HFF-Myc (cell line): ENCODE measurements at regions not wholly inside any gene's neighbourhood (a gene's known extent, or its start where the extent isn't known, plus 50 kb on each side); places are given as distances from the start of the nearest gene placed in this dataset.

Experiments
- DNase-seq: peaks from one replicate; pipeline ENCODE4 v3.0.0-alpha.2; 2011; ENCODE audit warnings: low read depth; ENCODE audit errors: extremely low read depth
- H3K4me3 ChIP-seq: replicated peaks from 2 replicates; pipeline ENCODE4 v1.5.1; 2011; ENCODE audit warnings: low read depth, mild to moderate bottlenecking, control low read depth, low read length
- TF ChIP-seq, protein P1 (sequence below): IDR thresholded peaks from 2 replicates; pipeline ENCODE4 v1.5.1; 2012; ENCODE audit warnings: mild to moderate bottlenecking, low read depth, low read length, control low read depth; ENCODE audit errors: missing control alignments

GRCh38 chrX:39550795-39551361, 546.9 kb downstream of the BCOR start:
- TF ChIP-seq, protein P1, sequence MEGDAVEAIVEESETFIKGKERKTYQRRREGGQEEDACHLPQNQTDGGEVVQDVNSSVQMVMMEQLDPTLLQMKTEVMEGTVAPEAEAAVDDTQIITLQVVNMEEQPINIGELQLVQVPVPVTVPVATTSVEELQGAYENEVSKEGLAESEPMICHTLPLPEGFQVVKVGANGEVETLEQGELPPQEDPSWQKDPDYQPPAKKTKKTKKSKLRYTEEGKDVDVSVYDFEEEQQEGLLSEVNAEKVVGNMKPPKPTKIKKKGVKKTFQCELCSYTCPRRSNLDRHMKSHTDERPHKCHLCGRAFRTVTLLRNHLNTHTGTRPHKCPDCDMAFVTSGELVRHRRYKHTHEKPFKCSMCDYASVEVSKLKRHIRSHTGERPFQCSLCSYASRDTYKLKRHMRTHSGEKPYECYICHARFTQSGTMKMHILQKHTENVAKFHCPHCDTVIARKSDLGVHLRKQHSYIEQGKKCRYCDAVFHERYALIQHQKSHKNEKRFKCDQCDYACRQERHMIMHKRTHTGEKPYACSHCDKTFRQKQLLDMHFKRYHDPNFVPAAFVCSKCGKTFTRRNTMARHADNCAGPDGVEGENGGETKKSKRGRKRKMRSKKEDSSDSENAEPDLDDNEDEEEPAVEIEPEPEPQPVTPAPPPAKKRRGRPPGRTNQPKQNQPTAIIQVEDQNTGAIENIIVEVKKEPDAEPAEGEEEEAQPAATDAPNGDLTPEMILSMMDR = no peak
- no peak overlapping the region for H3K4me3 ChIP-seq

GRCh38 chrX:39551762-39552161, 546.0 kb downstream of the BCOR start:
- no peak for DNase-seq
- TF ChIP-seq, protein P1 = no peak
- H3K4me3 ChIP-seq = no peak overlapping the region

More at GRCh38 chrX:39550795-39551361, 546.9 kb downstream of the BCOR start:
- no peak for DNase-seq

DNA sequence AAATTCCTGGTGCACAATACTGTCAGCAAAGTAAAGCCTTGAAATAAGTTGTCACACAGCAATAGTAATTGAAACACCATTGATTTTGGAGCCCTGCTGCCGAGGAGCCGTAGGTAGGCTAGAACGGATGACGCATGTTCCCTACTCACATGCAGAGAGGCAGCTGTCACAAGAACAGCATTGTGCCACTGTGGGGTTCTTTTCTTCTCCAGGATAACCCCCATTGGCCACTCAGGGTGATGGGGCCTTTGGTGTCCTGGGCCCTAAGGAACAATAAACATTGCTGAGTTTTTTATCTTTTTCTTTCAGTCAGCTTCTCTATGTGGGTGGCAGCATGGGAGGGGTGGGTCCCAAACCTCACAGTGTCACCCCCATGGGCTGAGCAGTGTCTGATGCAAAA, 542.3 kb downstream of the BCOR start:
- no peak overlapping the region for H3K4me3 ChIP-seq
- DNase-seq = no peak
- TF ChIP-seq, protein P1 = no peak

GRCh38 chrX:39556056-39556455, 541.7 kb downstream of the BCOR start:
- H3K4me3 ChIP-seq = no peak overlapping the region
- no peak for DNase-seq
- TF ChIP-seq, protein P1 = no peak

- TF ChIP-seq, protein P1 = no peak
- H3K4me3 ChIP-seq = no peak overlapping the region
- DNase-seq = no peak
Observed at GRCh38 chrX:39559229-39559628, 538.5 kb downstream of the BCOR start.

- TF ChIP-seq, protein P1 = no peak
- DNase-seq = no peak
- no peak overlapping the region for H3K4me3 ChIP-seq
Observed at GRCh38 chrX:39560271-39560670, 537.5 kb downstream of the BCOR start.

DNA sequence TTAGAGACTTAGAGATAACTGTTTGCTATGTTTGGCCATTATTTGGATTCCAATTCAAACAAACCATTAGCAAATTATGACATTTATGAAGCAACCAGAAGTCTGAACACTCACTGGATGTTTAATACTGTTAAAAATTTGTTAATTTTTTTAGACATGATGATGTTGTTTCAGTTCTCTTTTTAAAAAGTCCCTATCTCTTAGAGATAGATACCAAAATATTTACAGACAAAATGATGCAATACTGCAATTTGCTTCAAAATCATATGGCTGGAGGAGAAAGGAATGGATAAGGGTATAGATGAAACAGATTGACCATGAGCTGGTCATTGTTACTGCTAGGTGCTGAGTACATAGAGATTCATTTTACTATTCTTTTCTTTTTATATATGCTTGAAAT, 534.6 kb downstream of the BCOR start:
- TF ChIP-seq, protein P1 = no peak
- no peak overlapping the region for H3K4me3 ChIP-seq
- DNase-seq = no peak
